T1000 (cell line): ENCODE measurements at regions not wholly inside any gene's neighbourhood (a gene's known extent, or its start where the extent isn't known, plus 50 kb on each side); places are given as distances from the start of the nearest gene placed in this dataset.

ENCODE experiments used
- DNase-seq: peaks from one replicate; lab custom pipeline; 2025; ENCODE audit warnings: mixed read lengths; lab: John Stamatoyannopoulos, UW

GRCh38 chr15:94535298-94536048 is 304.1 kb downstream of the MCTP2 start:
- no peak for DNase-seq

- DNase-seq: no peak
Measured at GRCh38 chr15:94536549-94536948, 305.2 kb downstream of the MCTP2 start.

GRCh38 chr15:94538280-94538679 is 306.9 kb downstream of the MCTP2 start:
- DNase-seq: no peak

- DNase-seq: no peak
Measured at GRCh38 chr15:94542391-94542790, 311.0 kb downstream of the MCTP2 start.

- DNase-seq: no peak
Measured at GRCh38 chr15:94546808-94547207, 315.4 kb downstream of the MCTP2 start.

GRCh38 chr15:94547711-94548110 is 316.4 kb downstream of the MCTP2 start:
- DNase-seq: no peak

- no peak for DNase-seq
Measured at GRCh38 chr15:94555841-94556519, 324.6 kb downstream of the MCTP2 start.

- DNase-seq: no peak
Measured at GRCh38 chr15:94561036-94561689, 329.8 kb downstream of the MCTP2 start.

- DNase-seq: no peak
Measured at GRCh38 chr15:94563456-94563855, 332.1 kb downstream of the MCTP2 start.

- peak; percentile 3 for DNase-seq
Measured at GRCh38 chr15:94576889-94577533, 345.6 kb downstream of the MCTP2 start.

- DNase-seq: no peak
Measured at GRCh38 chr15:94579286-94579685, 347.9 kb downstream of the MCTP2 start.

- DNase-seq: no peak
Measured at GRCh38 chr15:94580211-94580885, 349.0 kb downstream of the MCTP2 start.

- DNase-seq: no peak
Measured at GRCh38 chr15:94582368-94582767, 351.0 kb downstream of the MCTP2 start.

- no peak for DNase-seq
Measured at GRCh38 chr15:94584833-94585244, 353.5 kb downstream of the MCTP2 start.

- no peak for DNase-seq
Measured at GRCh38 chr15:94586099-94586498, 354.7 kb downstream of the MCTP2 start.

- no peak for DNase-seq
Measured at GRCh38 chr15:94587113-94587512, 355.8 kb downstream of the MCTP2 start.

- no peak for DNase-seq
Measured at GRCh38 chr15:94588993-94589392, 357.6 kb downstream of the MCTP2 start.

- DNase-seq: no peak
Measured at GRCh38 chr15:94592495-94592894, 361.1 kb downstream of the MCTP2 start.

GRCh38 chr15:94596707-94597106 is 365.3 kb downstream of the MCTP2 start:
- DNase-seq: no peak

- DNase-seq: no peak
Measured at GRCh38 chr15:94600505-94600904, 369.1 kb downstream of the MCTP2 start.

- no peak for DNase-seq
Measured at GRCh38 chr15:94602754-94603470, 371.6 kb downstream of the MCTP2 start.
